Activated naive CD8-positive, alpha-beta T cell treated with anti-CD3 and anti-CD28 coated beads for 36 hours (primary cell): ENCODE measurements at regions not wholly inside any gene's neighbourhood (a gene's known extent, or its start where the extent isn't known, plus 50 kb on each side); places are given as distances from the start of the nearest gene placed in this dataset.
"Not testable (repeated sequence)": the region's sequence is repeated elsewhere in the genome, so short reads cannot be mapped to it uniquely, and the experiment has no call there.

Experiments
- DNase-seq: peaks from one replicate; pipeline ENCODE4 v3.0.0; 2021
- H3K27ac Mint-ChIP-seq: one replicate; pipeline ENCODE4 v1.8.0; 2022; ENCODE audit warnings: mild to moderate bottlenecking, moderate library complexity, mixed read lengths
- H3K27me3 Mint-ChIP-seq: one replicate; pipeline ENCODE4 v1.8.0; 2022; ENCODE audit warnings: mild to moderate bottlenecking, mixed read lengths
- H3K36me3 Mint-ChIP-seq: one replicate; pipeline ENCODE4 v1.8.0; 2021; ENCODE audit warnings: mild to moderate bottlenecking, mixed read lengths
- H3K4me1 Mint-ChIP-seq: one replicate; pipeline ENCODE4 v1.8.0; 2021; ENCODE audit warnings: mixed read lengths
- H3K4me3 Mint-ChIP-seq: one replicate; pipeline ENCODE4 v1.8.0; 2022; ENCODE audit warnings: mild to moderate bottlenecking, moderate library complexity, mixed read lengths
- H3K9me3 Mint-ChIP-seq: one replicate; pipeline ENCODE4 v1.8.0; 2022; ENCODE audit warnings: mixed read lengths

DNA sequence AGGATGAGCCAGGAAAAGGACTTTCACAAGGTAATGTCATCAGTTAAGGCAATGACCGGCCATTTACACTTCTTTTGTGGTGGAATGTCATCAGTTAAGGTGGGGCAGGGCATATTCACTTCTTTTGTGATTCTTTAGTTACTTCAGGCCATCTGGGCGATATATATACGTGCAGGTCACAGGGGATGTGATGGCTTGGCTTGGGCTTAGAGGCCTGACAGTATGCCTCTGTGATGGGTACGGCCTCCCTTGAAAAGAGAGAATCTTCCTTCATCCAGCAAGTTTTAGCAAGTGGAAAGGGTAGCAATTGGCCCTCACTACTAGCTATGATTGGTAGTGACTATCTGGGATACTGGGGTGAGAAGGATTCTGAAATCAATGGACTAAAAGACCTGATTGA, 456.4 kb downstream of the SHISA9 start:
- not testable (repeated sequence) for DNase-seq, H3K36me3 Mint-ChIP-seq, H3K27me3 Mint-ChIP-seq, H3K4me3 Mint-ChIP-seq, H3K4me1 Mint-ChIP-seq, H3K27ac Mint-ChIP-seq, H3K9me3 Mint-ChIP-seq

DNA sequence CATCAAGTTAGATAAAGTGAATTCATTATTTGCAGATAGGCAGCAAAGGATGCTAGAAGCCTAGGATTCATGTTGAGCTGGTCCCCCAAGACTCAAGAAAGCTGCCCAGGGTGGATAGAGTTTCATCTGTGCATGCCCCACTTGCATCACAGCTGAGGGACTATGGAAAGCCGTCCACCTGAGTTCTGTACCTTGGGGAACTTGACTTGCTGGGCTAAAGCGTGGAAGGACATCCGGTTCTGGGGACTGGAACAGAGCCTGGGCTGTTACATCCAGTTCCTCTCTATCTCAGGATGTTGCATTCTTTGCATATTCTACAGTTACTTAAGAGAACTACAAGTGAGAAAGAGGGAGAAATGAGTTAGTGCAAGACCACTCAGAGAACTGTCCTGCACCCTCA, 458.4 kb downstream of the SHISA9 start:
- Mint-ChIP-seq H3K9me3 (peaks cover 8% of the 10 kb centered on the region), H3K4me3 (no peak overlapping the region), H3K36me3 (peaks cover 2% of the 10 kb centered on the region), H3K4me1 (no peaks in the 10 kb centered on the region), H3K27me3 (peaks cover 6% of the 10 kb centered on the region), H3K27ac (no peak overlapping the region)
- DNase-seq: no peak

DNA sequence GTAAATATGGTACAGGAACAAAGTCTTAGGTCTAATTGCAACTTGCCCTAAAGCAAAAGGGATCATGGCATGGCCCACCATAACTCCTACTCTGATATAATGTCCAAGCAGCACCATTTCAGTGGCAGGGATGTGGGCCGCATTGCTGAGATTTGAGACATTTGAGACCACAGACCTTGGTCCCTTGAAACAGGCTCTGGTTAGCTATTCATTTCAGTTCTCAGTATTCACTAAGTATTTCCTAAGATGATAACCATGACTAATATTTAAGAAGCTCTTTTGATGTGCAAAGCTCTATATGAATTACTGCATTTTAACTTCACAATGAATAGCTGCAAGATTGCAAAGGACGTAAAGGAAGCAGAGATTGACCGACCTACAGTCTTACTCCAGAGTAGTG, 471.0 kb downstream of the SHISA9 start:
- Mint-ChIP-seq H3K9me3 (peaks cover 11% of the 10 kb centered on the region), H3K4me3 (no peak overlapping the region), H3K27ac (no peak overlapping the region), H3K4me1 (no peaks in the 10 kb centered on the region), H3K27me3 (no peaks in the 10 kb centered on the region), H3K36me3 (no peaks in the 10 kb centered on the region)
- DNase-seq: no peak

DNA sequence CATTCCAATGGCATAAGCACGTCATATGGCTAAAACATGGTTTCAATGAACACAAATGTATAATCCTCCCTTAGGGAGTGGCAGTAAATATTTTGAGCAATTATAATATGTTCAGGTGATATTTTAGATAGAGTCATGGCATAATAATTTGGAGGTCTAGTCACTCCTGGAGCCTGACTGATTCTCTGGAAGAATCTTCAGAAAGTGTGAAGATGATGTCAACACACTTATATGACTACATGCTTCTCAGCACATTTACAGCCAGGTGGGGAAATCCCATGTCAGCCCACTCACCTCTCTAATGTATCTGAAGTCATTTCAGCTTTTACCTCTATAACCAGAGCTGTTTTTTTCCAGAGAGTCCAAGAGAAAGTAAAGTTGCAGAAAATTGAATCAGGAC, 474.8 kb downstream of the SHISA9 start:
- Mint-ChIP-seq H3K4me1 (no peaks in the 10 kb centered on the region), H3K27me3 (peaks cover 2% of the 10 kb centered on the region), H3K27ac (no peak overlapping the region), H3K4me3 (no peak overlapping the region), H3K9me3 (peaks cover 11% of the 10 kb centered on the region), H3K36me3 (no peaks in the 10 kb centered on the region)
- peak; percentile 3 for DNase-seq

DNA sequence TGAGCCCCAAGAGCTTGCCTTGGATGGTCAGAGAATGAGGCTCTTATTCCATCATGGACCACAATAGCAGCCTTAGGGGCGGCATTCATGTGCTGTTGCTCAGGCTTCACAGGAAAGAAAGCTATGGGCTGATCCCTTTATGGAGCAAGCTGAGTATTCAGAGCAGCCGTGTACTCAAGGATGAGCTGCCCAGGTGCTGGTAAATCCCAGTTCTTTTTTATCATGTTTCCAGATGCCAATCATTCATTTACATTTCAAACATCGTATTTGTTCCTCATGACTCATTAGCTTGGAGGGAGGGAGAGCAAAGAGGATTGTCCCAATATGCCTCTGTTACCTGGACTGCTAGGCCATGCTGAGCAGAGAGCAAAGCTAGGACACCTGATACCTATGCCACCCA, 475.7 kb downstream of the SHISA9 start:
- no peak overlapping the region for H3K4me3 Mint-ChIP-seq
- H3K27ac Mint-ChIP-seq: no peak overlapping the region
- peaks cover 2% of the 10 kb centered on the region for H3K27me3 Mint-ChIP-seq
- H3K36me3 Mint-ChIP-seq: no peaks in the 10 kb centered on the region
- no peaks in the 10 kb centered on the region for H3K4me1 Mint-ChIP-seq
- peaks cover 13% of the 10 kb centered on the region for H3K9me3 Mint-ChIP-seq
- no peak for DNase-seq

DNA sequence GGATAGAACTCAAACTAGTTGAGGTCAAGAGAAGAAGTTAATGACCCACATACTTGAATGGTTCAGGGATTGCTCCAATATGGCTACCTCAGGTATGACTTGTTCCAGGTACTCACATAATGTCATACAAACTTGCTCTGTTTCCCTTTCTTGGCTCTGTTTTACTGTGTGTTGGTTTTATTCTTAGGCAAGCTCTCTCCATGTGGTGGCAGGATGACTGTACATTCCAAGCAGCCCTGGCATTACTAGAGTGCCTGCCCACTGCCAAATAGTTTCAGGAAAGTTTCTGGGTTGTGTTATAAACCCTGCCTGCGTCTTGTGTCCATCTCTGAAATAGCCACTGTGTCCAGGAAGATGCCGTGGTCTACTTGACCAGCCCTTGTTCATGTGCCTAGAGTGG, 476.8 kb downstream of the SHISA9 start:
- Mint-ChIP-seq H3K36me3 (no peaks in the 10 kb centered on the region), H3K4me1 (no peaks in the 10 kb centered on the region), H3K27ac (no peak overlapping the region), H3K27me3 (peaks cover 2% of the 10 kb centered on the region), H3K4me3 (no peak overlapping the region), H3K9me3 (peaks cover 17% of the 10 kb centered on the region)
- DNase-seq: no peak

DNA sequence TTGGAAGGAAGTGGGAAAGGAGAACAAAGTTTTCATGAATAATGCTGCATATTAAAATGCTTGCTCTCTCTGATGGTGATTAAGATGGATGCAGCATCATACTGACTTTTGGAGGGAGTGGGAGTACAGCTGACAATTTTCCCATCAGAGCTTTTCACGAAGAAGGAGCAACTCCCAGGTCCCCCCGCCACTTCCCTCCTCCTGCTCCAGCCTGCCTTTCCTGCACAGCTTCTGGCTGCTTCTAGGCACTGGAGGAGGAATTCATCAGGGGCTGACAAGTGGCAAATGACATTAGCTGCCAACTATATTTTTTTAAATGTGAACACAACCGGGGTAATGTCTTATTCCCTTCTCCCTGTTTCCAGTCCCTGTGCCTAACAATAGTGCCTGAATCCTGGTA, 477.9 kb downstream of the SHISA9 start:
- no peaks in the 10 kb centered on the region for H3K4me1 Mint-ChIP-seq
- DNase-seq: no peak

DNA sequence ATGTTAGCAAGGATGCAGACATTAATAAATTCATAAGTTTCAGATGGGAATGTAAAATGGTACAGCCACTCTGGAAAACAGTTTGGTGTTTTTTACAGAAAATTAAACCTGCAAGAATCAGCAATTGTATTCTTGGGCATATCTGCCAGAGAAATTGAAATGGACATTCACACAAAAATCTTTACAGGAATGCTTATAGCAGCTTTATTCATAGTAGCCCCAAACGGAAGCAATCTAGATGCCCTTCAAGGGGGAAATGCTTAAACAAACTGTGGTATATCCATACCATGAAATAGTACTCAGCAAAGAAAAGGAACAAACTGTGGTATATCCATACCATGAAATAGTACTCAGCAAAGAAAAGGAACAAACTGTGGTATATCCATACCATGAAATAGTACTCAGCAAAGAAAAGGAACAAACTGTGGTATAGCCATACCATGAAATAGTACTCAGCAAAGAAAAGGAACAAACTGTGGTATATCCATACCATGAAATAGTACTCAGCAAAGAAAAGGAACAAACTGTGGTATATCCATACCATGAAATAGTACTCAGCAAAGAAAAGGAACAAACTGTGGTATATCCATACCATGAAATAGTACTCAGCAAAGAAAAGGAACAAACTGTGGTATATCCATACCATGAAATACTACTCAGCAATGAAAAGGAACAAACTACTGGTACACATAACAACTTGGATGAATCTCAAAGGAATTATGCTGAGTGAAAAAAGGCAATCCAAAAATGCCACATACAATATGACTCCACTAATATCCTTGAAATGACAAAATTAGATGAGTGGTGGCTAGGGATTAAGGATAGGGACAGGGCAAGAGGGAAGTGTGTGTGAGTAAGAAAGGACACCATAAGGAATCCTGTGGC, 484.0 kb downstream of the SHISA9 start:
- H3K4me3 Mint-ChIP-seq, H3K36me3 Mint-ChIP-seq, H3K27ac Mint-ChIP-seq, H3K27me3 Mint-ChIP-seq, H3K4me1 Mint-ChIP-seq, DNase-seq: not testable (repeated sequence)
- peaks cover 28% of the 10 kb centered on the region for H3K9me3 Mint-ChIP-seq

More for the DNA sequence above, 477.9 kb downstream of the SHISA9 start:
- peaks cover 2% of the 10 kb centered on the region for H3K27me3 Mint-ChIP-seq
- peaks cover 19% of the 10 kb centered on the region for H3K9me3 Mint-ChIP-seq
- H3K4me3 Mint-ChIP-seq: no peak overlapping the region
- no peak overlapping the region for H3K27ac Mint-ChIP-seq
- H3K36me3 Mint-ChIP-seq: no peaks in the 10 kb centered on the region

DNA sequence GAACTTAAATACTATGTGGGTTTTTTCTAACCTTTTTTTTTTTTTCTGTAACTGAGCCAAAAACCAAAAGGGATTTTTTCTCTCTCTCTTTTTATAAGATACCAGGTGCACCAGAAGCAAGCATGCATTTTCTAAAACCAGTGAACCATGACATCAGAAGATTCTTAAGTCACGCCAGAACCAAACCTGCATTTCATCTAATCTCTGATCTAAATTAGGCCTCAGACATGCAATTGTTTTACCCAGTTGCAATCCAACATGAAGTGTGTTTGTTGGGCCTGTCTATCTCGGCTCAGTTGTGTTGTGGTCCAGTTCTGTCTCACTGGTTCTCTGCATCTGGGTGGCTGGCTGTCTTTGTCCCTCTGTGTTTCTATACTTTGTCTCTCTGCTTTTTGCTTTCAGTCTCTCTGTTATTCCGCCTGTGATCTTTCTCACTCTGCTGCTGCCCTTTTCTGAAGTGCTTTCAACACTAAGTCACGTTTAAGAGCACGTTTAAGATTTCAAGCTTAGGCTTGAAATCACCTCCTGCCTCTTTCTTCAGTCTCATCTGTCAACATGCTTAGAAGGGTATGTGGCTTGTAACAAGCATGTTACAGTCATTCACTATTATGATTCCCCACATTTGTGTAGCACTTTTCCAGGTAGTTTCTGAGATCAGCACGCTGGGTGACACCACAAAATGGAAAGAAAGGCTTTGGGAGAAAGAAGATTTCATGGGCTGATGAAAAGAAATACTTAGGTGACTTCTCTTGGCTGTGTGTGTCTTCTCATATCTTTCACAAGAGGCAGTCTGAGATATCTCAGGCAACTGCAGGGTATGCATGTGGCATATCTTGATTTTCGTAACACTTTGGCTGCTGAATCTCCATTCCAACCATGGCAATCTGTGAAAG, 488.9 kb downstream of the SHISA9 start:
- no peak overlapping the region for H3K4me3 Mint-ChIP-seq
- H3K9me3 Mint-ChIP-seq: peaks cover 9% of the 10 kb centered on the region
- no peak for DNase-seq
- H3K36me3 Mint-ChIP-seq: no peaks in the 10 kb centered on the region
- H3K4me1 Mint-ChIP-seq: no peaks in the 10 kb centered on the region
- no peaks in the 10 kb centered on the region for H3K27me3 Mint-ChIP-seq
- no peak overlapping the region for H3K27ac Mint-ChIP-seq

DNA sequence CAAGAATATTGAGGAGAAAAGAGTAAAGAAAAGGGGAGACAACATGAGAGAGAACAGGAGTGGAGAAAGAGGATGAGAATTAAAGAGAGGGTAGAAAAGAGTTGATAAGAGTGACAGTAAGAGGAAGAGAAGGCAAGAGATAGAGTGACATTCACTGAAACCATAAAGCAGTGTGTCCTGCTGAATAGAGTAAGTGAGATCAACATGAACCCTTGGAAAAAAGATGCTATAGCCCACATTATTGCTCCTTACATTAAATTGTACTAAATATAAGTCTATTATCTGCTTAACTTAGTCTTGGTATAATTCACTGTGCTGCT, 489.5 kb downstream of the SHISA9 start:
- no peaks in the 10 kb centered on the region for H3K27me3 Mint-ChIP-seq
- peaks cover 6% of the 10 kb centered on the region for H3K9me3 Mint-ChIP-seq
- H3K36me3 Mint-ChIP-seq: no peaks in the 10 kb centered on the region
- H3K4me1 Mint-ChIP-seq: no peaks in the 10 kb centered on the region
- no peak overlapping the region for H3K4me3 Mint-ChIP-seq
- DNase-seq: no peak
- H3K27ac Mint-ChIP-seq: no peak overlapping the region

DNA sequence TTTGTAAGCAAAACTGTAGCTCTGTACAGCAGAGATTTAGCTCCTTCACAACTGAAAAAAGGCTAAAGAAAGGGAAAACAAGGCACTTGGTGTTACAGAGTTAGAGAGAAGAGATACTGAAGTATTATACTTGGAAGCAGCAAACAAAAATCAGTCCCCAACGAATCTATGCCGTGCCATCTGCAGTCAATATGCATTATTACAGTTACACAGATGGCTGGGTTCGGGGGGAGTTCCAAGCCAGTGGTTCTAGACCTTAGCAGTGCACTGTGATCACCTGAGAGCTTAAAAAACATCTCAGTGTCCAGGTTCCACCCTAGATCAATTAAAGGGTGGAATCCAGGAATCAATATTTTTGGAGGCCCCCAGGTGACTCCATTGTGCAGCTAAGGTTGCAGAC, 489.9 kb downstream of the SHISA9 start:
- H3K9me3 Mint-ChIP-seq: peaks cover 6% of the 10 kb centered on the region

DNA sequence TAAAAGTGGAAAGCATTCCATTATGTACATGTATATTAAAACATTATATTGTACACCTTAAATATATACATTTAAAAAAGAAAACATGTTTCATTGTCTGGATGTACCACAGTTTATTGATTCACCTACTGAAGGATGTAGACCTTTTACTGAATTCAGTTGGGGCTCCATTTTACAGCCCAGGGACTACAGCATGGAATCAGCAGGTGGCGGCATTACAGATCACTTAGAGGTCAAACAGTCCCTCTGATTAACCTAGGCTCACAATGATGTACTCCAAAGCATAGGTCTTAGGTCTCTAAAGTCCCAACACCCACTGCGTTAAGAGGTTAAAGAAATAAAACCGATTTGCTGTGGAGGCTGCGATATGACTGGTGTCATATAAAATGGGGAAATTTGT, 490.9 kb downstream of the SHISA9 start:
- H3K4me3 Mint-ChIP-seq: no peak overlapping the region
- no peaks in the 10 kb centered on the region for H3K36me3 Mint-ChIP-seq
- H3K4me1 Mint-ChIP-seq: no peaks in the 10 kb centered on the region
- no peak overlapping the region for H3K27ac Mint-ChIP-seq
- H3K27me3 Mint-ChIP-seq: no peaks in the 10 kb centered on the region
- H3K9me3 Mint-ChIP-seq: peaks cover 2% of the 10 kb centered on the region
- DNase-seq: no peak

More for the DNA sequence above, 489.9 kb downstream of the SHISA9 start:
- no peak for DNase-seq
- no peaks in the 10 kb centered on the region for H3K27me3 Mint-ChIP-seq
- H3K4me3 Mint-ChIP-seq: no peak overlapping the region
- H3K4me1 Mint-ChIP-seq: no peaks in the 10 kb centered on the region
- H3K36me3 Mint-ChIP-seq: no peaks in the 10 kb centered on the region
- H3K27ac Mint-ChIP-seq: no peak overlapping the region

DNA sequence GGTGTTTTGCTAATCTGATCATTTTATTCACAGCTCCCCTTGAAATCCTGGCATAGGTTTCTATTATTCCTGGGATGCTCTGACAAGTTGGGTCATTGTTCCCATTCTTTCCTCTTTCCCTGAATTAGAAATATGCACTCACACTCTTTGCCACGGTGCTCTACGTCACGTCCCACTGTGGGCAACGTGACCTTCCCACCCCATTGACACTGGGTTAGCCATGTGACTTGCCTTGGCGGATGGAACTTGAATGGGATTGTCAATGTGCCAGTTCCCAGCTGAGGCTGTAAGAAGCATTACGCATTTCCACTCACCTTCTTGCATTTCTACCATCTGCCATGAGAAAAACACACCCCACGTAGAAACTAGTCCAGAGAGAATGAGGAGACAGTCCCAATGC, 492.4 kb downstream of the SHISA9 start:
- no peak overlapping the region for H3K4me3 Mint-ChIP-seq
- no peak overlapping the region for H3K27ac Mint-ChIP-seq
- no peaks in the 10 kb centered on the region for H3K27me3 Mint-ChIP-seq
- no peaks in the 10 kb centered on the region for H3K36me3 Mint-ChIP-seq
- H3K4me1 Mint-ChIP-seq: no peaks in the 10 kb centered on the region
- H3K9me3 Mint-ChIP-seq: no peaks in the 10 kb centered on the region
- DNase-seq: no peak

DNA sequence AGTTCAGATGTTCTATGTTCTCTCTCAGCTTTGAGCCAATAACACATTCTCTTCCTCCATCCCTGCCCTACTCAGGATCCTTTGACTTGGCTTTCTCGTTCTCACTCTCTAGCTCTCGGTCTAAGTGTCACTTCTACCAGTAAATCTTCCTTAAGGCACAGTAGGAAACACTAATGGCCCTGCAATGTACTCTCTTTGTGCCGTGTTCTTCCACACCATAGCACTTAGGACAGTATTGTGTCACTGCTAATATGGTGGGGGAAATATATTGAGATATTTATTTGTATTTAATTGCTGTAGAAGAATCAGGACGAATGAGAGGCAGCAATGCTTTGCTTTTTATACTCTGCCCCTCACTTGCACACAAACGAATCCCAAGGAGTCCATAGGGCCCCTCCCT, 493.1 kb downstream of the SHISA9 start:
- no peak for DNase-seq
- Mint-ChIP-seq H3K36me3 (no peaks in the 10 kb centered on the region), H3K4me3 (no peak overlapping the region), H3K9me3 (no peaks in the 10 kb centered on the region), H3K27me3 (no peaks in the 10 kb centered on the region), H3K27ac (no peak overlapping the region), H3K4me1 (no peaks in the 10 kb centered on the region)

DNA sequence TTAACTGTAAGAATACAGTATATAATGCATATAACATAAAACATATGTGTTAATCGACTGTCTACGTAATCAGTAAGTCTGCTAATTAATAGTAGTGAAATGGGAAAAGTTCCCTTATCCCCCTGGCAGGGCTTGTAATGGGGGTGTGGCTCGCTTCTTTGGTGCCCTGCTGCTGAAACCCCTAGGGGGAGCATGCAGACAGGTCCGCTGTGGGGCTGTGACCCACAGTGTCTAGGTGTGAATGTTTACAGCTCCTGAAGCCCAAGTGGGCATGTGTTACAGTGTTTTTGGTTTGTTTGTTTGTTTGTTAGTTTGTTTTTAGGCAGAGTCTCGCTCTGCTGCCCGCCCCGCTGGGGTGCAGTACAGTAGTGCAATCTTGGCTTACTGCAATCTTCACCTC, 495.7 kb downstream of the SHISA9 start:
- Mint-ChIP-seq H3K9me3 (no peaks in the 10 kb centered on the region), H3K27ac (no peak overlapping the region), H3K4me3 (no peak overlapping the region), H3K36me3 (no peaks in the 10 kb centered on the region), H3K4me1 (no peaks in the 10 kb centered on the region), H3K27me3 (no peaks in the 10 kb centered on the region)
- DNase-seq: no peak

DNA sequence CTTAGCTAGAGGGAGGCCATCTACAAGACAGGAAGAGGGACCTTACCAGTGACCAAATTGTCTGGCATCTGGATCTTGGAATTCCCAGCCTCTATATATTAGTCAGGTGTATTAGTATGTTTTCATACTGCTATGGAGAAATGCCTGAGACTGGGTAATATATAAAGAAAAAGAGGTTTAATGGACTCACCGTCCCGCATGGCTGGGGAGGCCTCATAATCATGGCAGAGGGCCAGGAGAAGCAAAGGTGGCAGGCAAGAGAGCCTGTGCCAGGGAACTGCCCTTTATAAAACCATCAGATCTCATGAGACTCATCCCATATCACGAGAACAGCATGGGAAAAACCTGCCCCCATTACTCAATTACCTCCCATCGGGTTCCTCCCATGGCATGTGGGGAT, 500.2 kb downstream of the SHISA9 start:
- Mint-ChIP-seq H3K27me3 (no peaks in the 10 kb centered on the region), H3K4me3 (no peak overlapping the region), H3K27ac (no peak overlapping the region), H3K9me3 (peaks cover 5% of the 10 kb centered on the region), H3K4me1 (no peaks in the 10 kb centered on the region), H3K36me3 (no peaks in the 10 kb centered on the region)
- no peak for DNase-seq
